IPS DF 4.7 (cell line): ENCODE measurements at regions not wholly inside any gene's neighbourhood (a gene's known extent, or its start where the extent isn't known, plus 50 kb on each side); places are given as distances from the start of the nearest gene placed in this dataset.

Source experiments
- DNase-seq: peaks from one replicate; pipeline ENCODE4 v3.0.0-alpha.2; 2013; ENCODE audit warnings: low spot score; ENCODE audit errors: extremely low read depth

DNA sequence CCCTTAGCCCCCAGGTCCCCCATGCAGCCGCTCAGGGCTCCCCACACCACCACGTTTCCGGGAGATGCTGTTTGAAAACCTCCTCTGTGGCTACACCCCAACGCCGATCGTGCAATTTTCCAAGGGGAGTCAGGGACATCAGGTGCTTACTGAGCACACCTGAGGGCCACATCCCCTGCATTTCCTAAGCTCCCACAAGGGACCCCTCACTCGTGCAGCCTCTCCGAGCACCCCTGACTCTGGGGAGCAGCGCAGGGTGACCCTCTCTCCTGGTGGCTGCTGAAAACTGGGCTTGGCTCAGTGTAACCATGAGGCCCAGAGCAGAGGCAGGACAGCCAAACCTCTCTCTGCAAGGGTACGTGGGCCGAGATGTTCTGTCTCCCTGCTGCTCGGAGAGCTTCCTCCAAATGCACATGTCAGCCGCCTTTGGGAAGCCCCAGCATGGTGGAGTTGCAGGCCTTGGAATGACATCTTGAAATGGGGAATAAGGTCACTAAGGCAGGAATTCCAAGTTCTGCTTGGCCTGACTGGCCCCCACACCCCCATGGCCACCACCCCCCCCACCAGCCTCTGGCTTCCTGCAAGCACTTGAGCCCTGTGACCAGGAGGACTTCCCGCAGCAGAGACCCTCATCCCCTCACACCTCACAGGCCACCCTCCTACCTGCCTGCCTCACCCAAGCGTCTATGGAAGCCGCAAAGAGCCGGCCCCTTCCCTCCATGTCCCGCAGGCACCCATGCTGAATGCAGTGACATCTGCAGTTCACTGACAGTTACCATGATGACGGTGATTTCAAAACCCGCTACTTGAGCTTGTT lies 257.4 kb downstream of the BRD1 start:
- DNase-seq, result no peak

DNA sequence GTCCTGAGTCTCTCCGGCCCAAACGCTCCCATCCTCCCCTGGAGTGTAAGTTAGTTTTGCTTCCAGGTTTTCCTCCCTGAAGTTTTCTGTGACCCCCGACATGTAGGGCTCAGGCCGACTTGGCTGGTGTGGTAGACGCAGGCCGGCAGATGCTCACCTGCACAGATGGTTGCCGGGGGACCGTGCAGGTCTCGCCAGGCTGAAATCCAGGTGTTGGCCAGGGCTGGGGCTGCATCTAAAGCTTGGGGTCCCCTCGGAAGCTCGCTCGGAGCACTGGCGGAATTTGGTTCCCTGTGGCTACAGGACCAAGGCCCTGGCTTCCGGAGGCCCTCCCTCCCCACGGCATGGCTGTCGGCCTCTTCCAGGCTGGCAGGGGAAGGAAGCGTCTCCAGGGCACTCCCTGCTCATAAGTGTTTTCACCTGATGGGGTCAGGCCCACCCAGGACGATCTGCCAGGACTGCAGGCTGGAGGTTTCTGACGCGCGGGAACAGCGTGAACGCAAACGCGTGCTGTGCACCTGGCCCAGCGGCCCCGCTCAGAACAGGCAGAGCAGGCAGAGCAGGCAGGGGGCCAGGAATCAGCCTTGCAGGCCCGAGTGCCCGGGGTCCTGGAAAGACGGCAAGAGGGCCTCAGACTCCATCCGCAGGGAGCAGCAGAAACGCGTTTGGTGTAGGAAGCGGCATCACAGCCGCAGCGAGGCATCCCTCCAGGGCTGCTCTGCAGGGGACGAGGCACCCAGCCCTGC lies 258.2 kb downstream of the BRD1 start:
- DNase-seq, result no peak

DNA sequence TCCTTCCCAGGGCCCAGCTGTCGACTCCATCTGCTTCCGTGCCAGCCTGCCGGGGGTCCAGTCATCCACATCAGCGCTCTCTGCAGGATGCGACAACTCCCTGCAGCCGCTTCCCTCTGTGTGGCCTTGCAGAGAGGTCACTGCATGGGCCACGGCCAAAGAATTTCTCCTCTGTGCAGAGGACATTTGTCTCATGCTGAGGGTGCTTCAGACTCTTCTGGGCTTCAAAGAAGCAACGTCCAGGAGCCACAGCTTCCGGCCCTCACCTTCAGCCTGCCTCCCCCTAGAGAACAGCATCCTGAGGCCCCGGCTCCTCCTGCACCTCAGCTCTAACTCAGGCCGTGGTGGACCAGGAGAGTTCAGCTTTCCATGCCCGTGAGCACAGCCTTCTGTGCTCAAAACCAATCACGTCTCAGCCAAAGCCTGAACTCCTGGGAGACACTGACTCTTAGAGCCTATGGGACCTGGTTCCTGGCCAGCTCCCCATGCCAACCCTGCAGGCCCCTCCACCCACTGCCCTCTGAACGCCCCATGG lies 258.9 kb downstream of the BRD1 start:
- no peak for DNase-seq

DNA sequence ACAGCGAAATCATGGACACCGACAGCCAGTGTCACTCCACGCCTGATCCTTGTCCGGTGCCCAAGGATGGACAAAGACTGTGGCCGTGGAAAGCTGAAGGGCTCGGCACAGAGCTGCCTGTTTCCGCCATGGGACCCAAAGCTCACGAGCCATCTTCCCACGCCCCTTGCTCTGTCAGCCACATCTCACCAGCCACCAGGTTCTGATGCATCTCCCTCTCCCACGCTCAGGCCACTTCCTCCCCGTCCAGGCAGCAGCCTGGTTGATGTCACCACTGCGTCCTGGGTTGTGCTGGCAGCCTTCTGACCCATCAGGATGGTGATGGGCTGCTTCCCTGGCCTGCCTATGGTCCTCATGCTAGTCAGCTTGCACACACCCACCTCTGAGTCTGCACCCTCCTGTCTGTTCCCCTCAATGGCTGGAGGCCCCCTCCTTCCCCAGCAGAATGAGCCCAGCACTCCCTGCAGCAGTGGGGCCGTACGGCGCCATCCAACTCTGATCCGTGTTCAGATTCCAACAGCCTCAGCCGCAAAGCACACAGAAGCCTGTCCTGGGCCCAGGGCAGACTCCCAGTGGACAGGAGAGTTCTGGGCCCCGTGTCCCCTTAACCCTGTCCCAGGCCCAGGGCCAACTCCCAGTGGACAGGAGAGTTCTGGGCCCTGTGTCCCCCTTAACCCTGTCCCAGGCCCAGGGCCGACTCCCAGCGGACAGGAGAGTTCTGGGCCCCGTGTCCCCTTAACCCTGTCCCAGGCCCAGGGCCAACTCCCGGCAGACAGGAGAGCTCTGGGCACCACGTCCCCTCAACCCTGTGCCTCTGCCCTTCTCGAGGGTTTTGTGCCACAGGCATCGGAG lies 259.5 kb downstream of the BRD1 start:
- DNase-seq, result no peak

GRCh38 chr22:49566693-49567092 lies 261.0 kb downstream of the BRD1 start:
- no peak for DNase-seq

GRCh38 chr22:49566141-49566541 lies 261.5 kb downstream of the BRD1 start:
- DNase-seq, result no peak

DNA sequence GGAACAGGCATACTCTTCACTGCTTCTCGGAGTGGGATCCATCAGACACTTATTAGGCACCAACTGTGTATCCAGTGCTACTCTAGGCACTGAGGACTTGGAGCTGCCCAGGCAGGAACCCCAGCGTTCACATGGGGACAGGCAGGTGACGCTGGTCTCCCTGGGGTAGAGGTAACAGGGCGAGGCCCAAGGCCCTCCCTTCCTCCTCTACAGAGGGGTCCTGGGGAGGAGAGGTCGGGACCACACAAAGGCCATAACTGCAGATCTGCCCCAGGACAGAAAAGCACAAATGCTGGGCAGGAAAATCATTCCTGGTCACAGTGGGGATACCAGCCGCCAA lies 262.2 kb downstream of the BRD1 start:
- no peak for DNase-seq

GRCh38 chr22:49564666-49565515 lies 262.8 kb downstream of the BRD1 start:
- no peak for DNase-seq

DNA sequence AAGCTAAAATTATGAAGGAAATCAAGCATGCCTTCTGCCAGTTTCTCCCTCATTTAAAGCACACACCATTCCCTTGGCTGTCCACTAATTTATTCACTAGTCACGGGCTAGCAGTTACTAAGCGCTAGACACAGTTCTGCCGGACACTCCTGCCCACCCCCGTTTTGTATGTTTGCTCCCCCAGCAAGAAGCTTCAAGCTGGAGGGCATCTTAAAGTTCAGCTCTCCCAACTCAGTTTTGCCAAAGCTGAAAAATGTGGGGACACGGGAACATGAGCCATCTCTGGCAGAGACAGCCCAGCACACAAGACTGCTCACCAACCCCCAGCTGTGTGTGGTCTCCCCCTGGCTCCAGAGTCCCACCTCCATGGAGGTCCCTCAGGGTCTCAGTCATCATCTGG lies 263.6 kb downstream of the BRD1 start:
- DNase-seq, result no peak

DNA sequence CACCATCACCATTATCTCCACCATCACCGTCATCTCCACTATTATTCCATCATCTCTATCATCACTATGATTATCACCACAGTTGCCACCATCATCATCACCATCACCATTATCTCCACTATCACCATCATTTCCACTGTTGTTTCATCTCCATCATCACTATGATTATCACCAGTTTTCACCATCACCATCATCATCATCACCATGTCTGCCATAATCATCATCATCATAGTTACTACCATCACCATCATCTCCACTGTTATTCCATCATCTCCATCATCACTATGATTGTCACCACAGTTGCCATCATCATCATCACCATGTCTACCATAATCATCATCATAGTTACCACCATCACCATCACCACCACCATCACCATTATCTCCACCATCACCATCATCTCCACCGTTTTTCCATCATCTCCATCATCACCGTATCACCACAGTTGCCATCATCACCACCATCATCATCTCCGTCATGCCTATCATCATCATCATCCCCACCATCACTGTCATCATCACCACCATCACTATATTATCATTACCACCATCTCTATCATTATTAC lies 264.9 kb downstream of the BRD1 start:
- no peak for DNase-seq

DNA sequence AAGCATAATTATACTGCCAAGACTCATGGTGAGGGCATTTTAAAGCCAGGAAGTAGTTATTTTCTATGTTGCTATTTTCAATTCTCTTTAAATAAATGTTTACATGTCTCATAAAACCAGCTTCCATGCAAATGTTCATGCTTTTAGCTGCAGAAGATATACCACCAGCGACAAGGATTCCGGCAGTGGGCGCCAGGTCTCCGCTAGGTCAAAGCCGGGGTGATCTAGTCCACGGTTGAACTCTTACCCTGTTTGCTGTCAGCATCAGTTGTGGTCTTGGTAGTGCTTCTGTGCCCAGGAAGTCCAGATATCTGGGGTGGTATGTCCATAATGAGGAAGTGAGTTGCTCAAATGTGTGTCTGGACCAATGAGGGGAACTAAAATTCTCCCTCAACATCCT lies 265.7 kb downstream of the BRD1 start:
- DNase-seq, result no peak

DNA sequence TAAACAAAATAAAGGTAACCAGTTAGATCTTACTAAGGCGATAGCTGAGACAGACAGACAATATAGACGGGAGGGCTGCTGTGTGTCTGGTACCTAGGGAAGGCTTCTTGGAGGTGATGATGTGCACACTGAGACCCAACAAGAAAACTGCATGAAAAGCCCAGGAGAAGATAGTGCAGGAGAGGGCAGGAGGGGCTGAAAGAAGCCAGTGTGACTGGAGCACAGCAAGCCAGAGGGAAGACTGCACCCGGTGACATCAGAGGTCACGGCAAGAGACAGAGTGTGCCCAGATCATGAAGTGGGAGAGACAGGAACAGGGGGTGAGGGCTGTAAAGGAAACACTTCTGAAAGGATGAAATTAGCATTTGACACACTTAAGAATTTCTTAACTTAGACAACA lies 266.3 kb downstream of the BRD1 start:
- DNase-seq, result no peak

- DNase-seq, result no peak
These were observed 272.1 kb downstream of the BRD1 start for GRCh38 chr22:49555526-49555925.

- DNase-seq, result no peak
These were observed 272.9 kb downstream of the BRD1 start for GRCh38 chr22:49554741-49555140.

GRCh38 chr22:49554296-49554625 lies 273.4 kb downstream of the BRD1 start:
- no peak for DNase-seq

DNA sequence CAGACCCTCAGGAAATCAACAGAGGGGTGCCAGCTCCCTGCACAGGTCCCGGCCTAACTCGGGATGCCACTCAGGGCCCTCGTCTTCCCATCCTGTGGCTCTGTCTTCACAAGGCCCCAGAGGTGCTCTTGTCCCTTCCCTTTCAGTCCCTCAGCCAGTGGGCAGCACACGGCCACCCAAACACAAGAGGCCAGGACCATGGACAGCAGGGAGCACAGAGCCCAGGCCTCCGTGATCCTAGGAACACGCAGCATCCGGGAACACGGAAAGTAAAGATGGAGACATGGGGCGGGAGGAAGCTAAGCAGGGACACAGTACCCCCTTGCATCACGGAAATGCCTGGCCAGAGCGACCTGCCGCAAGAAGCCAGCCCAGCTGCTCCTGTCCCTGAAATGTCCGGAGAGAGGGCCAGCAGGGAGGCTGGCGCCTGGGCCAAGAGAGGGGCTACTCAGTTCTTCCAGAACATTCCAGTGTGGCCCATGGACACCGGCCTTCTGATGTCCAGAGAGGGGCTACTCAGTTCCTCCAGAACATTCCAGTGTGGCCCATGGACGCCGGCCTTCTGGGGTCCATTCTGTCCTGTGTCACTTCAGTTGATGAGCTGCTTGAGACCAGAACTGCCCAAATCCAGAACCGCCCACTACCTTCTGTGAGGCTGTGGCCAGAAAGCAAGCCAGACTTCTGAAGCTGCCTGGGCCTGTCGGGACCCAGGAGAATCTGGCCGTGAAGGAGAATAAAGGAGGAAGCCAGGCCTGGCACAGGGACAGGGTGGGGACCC lies 274.0 kb downstream of the BRD1 start:
- DNase-seq, result no peak

- DNase-seq, result no peak
These were observed 274.6 kb downstream of the BRD1 start for GRCh38 chr22:49553076-49553475.

DNA sequence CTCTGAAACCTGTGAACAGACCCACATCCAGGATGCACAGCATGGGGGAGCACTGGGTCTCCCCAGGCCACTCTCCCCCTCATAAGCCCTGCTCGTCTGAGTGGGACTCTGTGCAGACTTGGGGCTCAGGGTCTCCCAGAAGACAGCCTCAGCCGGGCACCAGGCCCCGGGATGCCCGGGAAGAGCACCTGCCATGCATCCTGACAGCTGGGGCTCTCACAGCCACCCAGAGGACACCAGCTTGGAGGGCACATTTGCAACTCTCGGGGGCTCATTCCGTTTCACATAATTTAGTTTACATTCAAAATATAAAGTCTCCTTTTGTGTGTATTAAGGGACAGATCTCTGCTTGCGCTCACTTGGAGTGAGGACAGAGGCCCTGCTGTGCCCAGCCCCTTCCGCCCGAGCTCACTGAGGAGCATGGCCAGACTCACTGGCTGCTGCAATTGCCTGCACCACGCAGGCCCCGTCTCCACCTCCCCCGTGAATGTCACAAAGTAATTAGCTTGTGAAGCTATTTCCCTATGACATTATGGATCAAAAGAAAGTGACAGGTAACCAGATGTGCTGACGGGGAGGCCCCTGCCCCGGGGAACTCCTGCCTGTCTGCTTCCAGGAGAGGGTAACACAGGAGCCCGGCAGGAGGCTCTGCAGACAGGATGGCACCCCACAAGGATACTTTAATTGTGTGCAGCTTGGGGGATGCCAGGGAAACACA lies 275.6 kb downstream of the BRD1 start:
- DNase-seq, result no peak

DNA sequence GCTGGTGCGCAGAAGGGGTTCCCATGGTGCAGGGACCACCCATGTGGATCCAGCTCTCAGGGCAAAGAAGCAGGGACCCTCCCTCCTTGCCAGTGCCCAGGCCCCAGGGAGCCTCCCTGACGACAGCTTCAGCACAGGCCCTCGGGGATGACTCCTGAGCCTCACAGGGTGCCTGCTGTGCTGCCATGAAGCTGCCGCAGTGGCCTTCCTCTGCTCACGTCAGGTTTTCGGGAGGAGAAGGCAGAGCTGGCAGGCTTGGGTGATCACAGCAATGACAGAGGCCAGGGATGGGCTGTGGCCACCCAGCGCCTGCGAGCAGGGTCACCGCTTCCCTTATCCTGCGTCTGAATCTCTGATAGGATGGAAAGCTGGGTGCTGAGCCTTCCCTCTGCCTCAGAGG lies 276.2 kb downstream of the BRD1 start:
- DNase-seq, result no peak
